ENCODE measurements at regions not wholly inside any gene's neighbourhood (a gene's known extent, or its start where the extent isn't known, plus 50 kb on each side); places are given as distances from the start of the nearest gene placed in this dataset.

DNA sequence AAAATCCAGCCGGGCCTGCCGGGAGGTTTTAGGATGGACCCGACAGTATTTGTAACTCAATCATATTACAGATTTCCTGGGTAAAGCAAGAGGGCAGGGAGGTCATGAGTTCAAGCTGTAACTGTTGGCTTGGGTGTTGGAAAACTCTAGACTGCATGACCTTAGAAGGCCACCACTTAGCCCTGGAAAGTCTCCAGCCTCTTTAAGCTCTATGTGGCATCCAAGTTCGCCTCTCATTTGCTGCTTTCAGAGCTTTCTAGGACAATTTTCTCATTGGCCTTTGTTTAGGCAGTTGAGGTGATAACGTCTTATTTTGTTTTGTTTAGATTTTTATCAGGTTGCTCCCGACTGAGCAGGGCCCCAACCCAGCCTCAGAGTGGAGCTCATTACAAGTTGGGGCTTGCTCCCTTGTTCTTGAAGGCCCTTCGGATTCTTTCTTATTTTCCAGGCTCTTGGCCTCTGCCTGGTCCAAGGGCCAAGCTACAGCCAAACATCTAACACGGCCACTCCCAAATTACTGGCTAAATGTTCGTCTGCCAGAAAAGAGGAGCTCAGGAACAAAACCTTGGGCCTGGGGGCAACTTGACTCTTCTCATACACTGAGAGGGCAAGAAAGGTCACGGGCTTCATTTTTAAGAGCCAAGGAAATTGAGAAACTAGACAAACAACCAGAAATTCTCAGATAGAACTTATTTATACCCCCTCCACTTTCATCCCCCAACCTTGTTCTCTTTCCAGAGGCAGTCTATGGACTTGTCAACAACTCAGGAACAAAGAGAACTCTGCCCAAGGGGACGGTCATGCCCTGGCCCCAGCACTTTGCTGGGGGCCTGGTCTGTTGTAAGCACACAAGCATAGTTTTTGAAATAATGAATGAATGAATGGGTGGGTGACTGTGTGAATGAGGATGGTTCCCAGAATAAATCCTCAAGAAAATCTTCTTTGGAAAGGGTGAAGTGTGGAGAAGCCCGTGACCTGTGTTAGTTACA, 526.9 kb downstream of the BNC2 start:
- DNase-seq (ENCODE audit: low read depth): no peak

DNA sequence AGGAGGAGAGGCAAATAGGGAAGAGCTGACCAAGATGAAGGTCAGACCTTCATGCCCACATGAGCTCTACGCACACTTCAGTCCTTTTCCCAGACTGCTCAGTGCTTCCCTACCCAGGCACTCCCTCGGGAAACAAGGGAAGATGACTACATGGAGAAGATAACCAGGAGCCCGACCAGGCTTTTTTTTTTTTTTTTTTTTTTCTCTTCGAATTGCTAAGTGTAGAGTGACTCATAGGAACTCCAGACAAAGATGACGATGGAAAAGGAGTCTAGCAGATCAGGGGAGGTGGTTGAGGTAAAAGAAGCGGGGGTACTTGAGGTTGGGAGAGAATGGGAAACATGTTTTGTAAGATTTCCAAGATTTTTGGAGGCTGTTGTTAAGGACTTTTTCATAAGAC, 526.1 kb downstream of the BNC2 start:
- peak; percentile 94 for DNase-seq (ENCODE audit: low read depth)

DNA sequence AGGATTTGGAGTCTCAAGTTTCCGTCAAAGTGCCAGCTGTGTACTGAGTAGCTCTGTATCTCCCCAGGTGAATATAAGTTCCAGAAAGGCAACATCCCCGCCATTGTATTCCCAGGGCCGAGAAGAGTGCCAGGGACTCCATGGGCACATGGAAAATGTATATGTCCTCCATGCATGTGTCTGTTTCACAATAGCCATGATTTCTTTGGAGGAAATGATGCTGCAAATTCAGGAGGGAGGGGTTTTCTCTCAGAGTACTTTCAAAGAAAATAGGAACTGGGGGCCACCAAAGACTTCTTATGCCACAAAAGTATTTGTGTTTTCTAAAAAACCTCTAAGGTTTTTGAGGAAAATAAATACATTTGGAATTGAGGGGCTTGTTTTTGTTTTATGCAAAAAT, 524.6 kb downstream of the BNC2 start:
- DNase-seq (ENCODE audit: low read depth): no peak

DNA sequence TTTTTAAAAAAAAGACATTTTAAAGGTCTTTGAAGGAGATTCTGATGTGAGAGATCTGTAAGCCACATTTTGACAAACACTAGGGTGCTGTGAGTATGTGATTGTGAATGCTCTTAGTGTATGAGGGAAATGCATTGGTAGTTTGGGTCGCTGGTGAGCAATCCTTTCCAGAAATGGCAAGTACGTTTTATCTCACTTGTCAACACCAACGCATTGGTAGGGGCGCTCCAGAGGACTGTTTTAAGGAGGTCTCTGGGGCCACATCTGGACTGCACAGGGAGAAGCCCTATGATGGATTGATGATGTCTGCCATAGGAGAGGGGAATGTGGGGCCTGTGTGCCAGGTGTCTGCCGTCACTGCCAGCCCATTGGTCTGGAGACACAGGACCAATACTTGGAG, 522.6 kb downstream of the BNC2 start:
- no peak for DNase-seq (ENCODE audit: low read depth)

DNA sequence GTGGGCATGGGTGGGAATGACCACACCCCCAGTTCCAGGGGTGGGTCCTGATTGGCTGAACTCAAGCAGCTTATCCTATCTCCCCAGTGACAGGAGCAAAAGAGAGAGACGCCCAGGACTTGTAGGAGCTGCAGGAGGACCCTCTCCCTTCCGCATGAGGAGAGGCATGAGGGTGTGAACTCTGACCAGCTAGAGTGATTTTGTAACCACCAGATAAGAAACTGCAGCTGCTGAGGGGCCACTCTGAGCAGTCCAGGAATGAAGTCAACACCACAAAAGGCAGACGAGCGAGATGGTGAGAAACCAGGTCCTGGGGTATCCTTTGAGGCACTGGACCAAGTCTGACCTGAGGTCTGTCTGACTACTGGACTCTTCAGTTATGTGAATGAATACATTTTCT, 521.9 kb downstream of the BNC2 start:
- DNase-seq (ENCODE audit: low read depth): no peak

DNA sequence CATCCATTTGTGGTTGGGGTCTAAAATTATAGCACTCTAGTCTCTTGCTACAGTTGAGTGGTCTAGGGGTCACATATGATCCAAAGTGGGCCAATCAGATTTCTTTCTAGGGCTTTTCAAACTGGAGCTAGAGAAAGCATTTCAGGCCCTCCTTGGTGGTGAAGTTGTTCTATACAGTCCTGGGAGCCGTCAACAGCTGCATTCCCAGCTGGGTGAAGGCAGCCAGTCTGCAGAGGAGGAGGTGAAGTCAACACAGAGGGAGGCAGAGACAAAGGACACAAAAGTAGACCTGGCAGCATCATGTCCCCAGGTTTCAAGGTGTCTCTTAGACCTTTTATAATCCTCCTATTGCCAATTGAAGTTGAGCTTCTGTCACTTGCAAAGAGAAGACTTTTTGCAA, 518.2 kb downstream of the BNC2 start:
- no peak for DNase-seq (ENCODE audit: low read depth)

DNA sequence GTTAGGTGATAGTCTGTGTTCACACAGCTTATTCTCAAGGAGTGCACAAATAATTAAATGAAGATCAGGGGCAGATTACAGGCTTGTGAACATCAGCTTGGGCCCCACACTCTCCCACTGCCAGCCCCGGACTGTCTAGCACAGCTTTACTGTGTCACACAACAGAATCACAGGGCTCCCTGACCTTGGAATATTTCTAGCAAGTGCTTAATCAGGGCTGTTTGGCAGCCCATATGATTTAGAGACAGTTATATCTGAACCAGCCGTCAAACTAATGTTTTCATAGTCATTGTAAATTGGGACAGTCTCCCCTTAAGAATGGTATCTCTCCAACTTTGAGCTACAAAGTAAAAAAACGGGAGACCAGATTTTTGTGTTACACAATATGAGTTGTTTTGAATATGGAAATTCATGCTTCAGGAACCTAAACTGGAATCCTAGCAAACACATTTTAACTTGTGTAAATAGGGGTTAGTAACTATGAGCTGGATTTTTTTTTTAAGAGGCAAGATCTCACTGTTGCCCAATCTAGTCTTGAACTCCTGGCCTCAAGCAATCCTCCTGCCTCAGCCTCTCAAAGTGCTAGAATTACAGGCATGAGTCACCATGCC, 517.6 kb downstream of the BNC2 start:
- DNase-seq (ENCODE audit: low read depth): peak; percentile 49

DNA sequence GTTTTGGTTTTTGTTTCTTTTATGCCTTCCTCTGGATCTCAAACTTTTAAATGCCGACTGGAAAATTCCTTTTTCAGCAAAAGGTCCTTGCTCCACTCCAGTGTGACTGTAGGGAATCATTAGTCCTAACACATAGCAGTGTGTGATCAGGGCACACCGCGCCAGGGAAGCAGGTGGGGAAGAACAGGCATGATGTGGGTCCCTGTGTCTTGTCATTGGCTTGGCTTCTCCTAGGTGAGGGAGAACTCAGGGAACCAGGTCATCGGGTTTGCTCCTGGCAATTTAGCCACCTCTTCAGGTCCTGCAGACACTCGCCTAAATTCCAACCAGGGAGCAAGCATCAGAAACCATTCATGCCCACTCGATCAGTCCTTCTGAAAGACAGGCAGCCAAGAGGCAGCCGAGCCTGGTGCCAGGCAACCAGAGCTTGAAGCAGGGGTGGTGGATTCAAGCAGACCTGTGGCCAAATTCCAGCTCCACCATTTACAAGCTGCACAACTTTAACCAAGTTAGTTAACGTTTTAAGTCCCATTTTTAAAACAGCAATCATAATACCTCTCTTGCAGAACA, 514.2 kb downstream of the BNC2 start:
- no peak for DNase-seq (ENCODE audit: low read depth)

DNA sequence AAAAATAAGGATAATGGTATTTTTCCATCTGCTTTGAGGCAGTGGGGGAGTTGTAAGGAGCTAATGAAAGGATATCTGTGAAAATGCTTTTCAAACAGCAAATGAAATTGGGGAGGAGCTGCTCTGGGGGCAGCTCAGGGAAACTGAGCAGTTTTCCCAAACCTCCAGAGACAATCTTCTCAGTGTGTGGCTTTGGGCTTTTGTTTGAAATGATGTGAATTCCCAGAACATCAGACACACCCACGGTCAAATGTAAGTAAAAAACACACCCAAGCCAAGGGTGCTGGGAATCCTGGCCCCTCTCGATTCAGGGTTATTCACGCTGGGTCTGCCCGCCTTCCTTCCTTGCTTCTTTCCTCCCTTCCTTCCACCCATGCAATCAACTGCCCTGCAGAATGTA, 512.6 kb downstream of the BNC2 start:
- DNase-seq (ENCODE audit: low read depth): no peak

DNA sequence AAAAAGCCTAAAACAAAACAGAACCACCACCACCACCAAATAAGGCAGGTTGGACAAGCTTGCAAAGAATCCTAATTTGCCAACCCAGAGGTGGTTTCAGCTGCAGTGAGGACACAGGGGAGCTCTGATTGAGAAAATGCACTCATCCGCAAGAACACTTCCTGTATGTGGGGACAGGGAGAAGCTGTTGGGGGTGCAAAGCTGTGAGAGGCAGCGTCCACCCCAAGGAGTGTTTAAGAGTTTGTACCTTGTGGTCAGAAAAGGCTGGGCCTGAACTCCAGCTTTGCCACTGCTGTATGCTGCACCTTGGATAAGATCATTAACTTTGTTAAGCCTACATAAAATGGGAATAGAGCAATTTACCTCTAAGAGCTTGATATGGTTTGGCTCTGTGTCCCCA, 511.7 kb downstream of the BNC2 start:
- no peak for DNase-seq (ENCODE audit: low read depth)
